Stimulated activated CD8-positive, alpha-beta memory T cell treated with anti-CD3 and anti-CD28 coated beads, Interleukin-4, amount 100 ng/mL, for 1 hour (primary cell): ENCODE measurements at regions not wholly inside any gene's neighbourhood (a gene's known extent, or its start where the extent isn't known, plus 50 kb on each side); places are given as distances from the start of the nearest gene placed in this dataset.

Experiments used
- DNase-seq, 2 donors: peaks; one replicate each; pipeline ENCODE4 v3.0.0-alpha.2; 2020; ENCODE audit warnings: low read depth in 2 of 2, low spot score in 1 of 2

DNA sequence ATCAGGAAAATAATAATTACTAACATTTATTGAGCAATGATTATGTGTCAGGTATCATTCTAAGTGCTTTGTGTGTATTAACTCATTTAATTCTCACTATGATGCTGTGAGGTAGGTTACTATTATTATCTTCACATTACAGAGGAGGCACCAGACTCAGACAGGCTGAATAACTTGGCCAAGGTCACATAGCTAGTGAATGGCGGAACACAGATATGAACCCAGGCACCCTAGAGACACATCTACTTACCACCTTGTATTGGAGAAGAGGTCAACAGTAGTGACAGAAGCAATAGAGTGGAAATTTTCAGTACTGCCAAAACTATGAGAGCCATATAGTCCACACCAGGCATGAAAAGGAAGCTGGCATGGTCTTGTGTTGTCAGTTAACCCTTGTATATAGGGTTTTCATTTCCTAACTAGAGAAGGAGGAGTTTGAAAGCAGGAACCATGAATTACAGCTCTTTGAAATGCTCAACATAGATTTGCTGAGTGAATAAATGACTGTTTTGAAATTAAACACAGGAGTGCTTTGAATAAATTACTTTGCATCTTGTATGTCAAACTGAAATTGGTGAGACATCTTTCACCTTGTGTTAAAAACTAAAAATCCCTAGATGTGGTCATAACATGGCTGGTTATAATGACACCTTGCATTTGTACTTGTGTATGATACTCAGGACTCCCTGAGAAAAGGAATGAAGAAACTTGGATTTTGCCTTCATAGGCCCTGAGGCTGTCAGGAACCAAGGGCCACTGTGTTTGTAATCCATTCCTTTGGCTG lies 71.8 kb downstream of the RTL9 start:
- DNase-seq, result no peak

DNA sequence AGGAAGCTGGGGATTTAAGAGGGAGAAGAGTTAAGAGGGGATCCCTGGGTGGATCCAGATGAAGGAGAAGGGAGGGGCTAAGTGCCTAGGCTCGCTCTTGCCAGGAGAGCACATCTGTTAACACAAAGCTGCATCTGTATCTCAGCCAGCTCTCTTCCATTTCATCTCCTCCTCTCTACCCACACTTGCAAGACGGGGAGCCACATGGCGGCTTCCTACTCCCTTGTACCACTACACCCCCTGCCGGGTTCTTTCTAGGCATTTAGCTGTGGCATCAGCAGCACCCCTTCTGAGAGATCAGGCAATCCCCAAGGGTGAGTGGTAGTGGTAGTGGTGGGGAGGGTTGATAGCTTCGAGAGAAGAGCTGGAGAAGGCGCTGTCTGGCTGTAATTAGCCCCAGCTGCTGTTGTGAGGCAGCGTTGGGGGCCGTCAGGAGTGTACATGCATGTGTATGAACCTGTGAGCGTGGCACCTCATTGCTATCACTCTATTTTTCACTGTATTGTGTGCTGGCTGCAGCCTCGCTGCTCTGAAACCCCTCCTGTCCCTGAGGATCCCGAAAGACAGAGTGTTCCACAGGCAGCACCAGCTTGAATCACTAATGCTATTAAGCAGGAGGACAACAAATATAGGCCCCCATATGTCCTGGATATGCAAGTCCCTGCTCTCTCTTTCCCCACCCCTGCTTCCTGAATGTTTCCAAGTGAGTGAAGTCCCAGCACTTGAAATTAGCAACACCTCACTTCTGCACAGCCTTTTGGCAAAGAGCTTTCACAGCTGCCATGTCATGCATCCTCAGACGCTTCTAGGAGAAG lies 73.7 kb downstream of the RTL9 start:
- no peak for DNase-seq

DNA sequence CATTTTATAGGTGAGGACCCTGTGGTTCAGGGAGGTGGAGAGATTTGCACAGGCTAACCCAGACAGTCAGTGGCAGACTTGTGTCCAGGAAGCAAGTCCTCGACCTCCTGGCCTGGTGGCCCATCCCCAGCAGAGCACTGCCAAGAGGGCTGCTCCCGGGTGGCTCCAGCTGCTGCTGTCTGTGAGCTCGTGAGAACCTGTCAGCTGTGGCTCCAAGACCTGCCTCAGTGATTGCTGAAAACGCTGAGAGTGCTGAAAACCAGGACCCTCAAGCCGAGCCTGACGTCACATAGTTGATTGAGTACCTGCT lies 74.2 kb downstream of the RTL9 start:
- DNase-seq, result no peak

DNA sequence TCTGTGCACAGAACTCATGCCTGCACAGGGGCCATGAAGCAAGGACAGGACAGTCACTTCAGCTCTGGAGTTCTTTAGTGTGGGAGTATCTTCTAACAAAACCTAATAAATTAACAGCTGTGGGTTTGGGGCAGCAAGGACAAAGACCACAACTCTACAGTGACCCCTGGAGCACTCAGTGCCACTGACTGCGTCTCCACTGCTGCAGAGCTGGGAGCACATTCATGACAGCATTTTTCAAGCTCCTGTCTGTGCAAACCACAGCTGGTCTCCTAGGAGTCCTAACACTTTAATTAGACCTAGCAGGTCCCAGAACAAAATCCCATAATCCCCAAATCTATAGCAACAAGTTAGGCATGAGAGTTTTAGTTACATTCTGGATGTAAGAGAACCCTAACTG lies 76.5 kb downstream of the RTL9 start:
- no peak for DNase-seq

DNA sequence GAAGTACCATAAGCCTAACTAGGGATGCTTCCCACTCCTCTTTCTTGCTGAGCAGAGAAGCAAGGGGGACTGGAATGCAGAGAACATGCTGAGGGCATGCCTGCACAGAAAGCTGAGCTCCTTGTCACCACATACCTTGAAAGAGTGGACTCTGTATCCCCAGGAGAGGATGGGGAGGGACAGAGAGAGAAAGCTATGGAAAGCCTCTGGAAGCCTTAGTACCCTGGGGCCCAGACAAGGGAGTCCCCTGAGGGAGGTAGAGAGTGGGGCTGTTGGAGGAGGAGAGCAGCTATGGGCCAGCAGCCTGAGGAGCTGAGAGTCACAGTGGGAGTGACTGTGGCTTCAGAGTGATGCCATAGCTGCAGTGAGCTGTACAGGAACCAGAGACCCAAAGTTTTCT lies 77.9 kb downstream of the RTL9 start:
- no peak for DNase-seq

DNA sequence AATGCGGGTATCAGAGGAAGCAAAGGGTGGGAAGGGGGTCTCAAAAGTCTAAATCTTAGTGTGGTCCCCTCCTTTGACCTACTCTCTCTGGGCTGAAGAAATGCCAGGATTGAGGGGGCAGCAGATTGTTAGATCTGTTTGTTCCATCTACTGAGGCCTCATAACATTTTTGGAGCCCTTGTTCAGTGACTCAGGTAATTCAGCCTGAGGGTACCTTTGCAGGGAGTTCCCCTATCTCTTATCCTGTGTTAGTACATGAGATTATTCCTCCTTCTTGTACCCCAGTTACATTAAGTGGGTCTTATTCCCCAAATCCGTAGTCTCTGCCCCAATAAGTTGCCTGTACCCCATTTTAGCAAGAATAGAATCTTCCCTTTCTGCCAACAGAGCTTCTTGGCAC lies 79.0 kb downstream of the RTL9 start:
- DNase-seq, result no peak

DNA sequence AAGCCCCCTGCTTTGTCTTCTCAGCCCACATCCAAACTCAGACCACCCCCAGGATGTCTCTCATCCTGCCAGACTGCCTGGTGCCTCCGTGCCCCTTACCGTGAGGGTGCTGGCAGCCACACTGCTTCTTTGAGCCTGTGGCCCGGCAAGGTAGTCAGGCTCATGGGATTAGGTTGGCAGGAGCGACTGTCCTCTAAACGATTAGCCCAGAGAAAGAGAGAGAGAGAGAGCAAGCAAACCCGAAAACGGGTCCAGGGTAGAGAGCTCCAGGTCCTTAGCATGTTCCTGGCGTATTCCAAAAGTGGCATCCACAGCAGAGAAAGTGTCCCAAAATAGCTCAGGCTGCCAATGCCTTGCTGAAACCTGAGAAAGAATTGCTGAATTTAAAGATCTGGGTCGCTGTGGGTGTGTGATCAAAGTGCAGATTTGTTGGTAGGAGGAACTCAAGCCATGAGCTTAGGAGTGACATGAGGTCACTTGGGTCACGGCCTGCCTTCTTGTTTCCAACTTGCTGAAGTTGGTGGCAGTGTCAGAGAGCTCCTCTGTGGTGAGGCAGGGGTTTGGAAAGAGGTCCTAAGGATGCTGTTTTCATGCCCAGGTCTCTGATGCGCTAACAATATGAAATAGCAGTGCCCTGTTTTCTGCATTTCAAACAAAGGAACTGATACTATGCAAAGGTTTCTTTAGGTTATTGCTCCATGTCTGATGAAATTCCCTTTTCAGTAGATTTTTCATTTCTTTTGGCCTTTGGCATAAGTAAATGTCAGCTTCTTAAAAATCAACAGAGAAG lies 81.6 kb downstream of the RTL9 start:
- DNase-seq, result no peak

DNA sequence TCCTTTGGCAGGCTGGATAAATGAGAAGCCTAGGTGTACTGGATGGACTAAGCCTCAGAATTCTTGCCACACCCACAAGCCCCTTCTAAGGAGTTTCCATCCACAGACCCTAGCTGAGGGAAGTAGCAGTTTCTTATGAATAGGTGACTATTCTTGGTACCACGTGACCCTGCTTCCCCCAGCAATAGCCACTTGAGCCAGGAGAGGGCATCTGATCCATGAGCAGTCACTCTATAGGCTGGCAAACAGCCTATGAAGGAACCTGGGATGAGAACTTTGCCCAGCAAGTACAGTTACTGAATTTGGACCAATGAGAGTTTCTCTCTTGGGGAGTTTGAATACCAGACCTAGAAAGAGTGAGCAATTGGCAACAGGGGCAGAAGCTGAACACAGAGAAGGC lies 84.0 kb downstream of the RTL9 start:
- no peak for DNase-seq

DNA sequence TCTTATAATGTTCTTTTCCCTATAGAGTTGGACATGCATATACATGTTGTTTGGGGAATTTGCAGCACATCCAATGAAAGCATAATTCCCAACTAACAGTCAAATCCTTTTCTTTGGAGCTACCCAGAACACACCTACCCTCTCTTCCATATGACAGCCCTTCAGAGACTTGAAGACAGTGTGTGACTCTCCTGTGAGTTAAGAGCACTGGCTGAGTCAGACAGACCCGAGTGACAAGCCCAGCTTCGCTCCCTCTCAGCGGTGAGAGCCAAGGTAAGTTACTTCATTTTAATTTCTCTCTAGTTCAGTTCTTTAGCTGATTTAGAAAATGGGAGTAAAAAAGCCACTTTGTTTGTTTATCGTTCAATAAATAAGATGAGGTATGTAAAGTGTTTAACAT lies 86.3 kb downstream of the RTL9 start:
- DNase-seq, result no peak

DNA sequence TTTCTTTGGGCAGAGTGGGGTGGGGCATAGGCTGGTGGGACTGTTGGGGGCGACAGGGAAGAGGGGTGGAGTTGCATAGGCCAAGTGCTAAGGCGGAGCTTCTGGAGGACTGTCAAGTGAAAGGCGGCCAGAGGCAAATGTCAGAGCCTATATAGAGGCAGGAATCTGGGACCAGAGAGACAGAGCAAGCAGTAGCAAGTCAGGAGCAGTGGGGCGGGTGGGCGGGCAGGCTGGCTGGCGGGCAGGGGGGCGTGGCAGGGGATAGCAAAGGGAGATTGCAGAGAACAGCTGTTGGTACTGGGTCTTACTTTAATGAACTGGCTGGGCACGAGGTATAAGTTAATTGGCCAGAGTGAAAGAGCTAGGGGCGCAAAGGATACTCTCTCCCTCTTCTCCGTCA lies 89.8 kb downstream of the RTL9 start:
- no peak for DNase-seq

DNA sequence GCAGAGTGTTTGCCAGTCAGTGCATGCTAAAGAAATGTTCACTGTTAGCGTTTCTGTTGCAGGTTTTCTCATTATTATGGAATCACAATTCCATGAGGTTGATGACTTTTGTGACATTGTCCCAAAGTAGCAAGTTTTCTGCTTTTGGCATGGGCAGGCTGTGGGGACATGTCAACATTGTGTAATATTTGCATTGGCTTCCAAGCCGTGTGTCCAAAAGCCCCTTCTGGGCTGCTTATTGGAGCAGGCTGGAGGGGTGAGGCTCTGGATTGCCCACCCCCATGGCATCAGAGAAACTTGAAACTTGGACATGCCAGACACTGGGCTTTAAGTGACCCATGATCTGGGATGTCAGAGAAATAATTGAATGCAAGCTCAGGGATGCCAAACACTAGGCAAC lies 90.7 kb downstream of the RTL9 start:
- no peak for DNase-seq

DNA sequence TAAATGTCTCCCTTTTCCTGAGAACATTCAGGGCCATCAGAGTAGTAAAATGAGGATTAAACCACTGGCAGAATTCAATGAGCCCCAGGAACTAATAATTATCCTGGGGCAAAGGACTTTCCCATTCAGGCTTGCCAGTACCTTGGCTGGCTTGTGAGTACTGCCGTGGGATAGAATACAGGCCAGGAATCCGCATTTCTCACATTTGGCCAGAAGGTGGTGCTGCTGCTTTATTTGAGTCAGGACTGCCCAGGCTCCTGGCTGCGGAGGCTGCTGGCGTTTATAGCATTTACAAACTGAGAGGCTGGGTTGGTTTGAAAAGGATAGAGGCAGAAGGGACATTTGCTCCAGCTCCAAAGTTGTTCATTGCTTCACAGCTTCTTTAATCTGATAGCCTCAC lies 91.4 kb downstream of the RTL9 start:
- peak in 1 of 2 donors; percentile 0 for DNase-seq

DNA sequence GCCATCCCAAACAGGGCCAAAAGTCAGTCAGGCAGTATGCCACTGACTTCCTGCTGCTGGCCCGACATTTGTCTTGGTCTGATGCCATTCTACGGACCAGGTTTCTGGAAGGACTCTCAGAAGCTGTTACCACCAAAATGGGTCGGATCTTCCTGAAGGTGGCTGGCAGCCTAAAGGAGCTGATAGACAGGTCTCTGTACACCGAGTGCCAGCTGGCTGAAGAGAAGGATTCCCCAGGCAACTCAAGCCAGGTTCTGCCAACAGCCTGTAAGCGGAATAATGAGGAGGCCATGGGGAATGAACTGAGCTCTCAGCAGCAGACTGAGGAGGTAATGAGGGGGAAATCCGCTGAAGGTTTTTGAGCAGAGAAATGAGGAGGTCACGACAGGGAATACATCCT lies 95.7 kb downstream of the RTL9 start:
- DNase-seq, result no peak

DNA sequence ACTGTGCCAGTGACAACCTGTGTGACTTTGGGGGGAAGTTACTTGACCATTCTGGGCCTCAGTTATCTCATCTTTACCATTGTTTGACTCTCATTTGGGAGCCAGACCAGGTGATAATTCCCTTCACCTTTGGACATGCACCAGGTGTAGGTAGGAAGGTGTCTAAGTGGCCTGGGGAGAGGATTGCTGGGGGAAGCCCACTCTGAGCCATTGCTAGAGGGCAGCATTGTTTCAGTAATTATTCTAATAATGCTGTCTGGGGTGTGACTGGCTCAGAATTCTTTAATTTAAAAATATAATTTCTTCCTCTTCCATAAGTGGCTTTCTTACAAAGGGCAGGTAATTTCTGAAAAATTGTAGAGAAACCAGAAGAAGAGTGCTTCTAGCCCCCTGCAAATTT lies 104.3 kb downstream of the RTL9 start:
- DNase-seq, result no peak

DNA sequence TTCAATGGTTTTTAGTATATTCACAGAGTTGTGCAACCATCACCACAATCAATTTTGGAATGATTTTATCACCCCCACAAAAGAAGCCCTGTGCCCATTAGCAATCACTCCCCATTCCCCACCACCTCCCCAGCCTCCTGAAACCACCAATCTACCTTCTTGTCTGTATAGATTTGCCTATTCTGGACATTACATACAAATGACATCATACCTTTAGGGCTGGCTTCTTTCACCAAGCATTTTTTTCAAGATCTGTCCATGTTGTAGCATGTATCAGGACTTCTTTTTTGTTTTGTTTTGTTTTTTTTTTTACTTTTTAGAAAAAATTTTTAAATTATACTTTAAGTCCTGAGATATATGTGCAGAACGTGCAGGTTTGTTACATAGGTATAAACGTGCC lies 108.1 kb downstream of the RTL9 start:
- DNase-seq, result no peak

DNA sequence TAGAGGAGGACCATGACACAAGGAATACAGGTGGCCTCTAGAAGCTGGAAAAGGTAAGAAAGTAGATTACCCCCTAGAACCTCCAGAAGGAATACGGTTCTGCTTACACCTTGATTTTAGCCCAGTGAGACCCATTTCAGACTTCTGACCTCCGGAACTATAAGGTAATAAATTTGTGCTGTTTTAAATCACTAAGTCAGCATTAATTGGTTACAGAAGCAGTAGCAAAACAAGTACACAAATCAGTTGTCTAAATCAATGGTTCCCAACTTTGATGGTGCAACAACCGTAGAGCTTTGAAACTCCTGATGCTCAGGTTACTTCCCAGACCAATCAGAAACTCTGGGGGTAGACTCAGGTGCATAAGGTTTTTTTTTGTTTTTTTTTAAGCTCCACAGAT lies 113.6 kb downstream of the RTL9 start:
- DNase-seq, result no peak

DNA sequence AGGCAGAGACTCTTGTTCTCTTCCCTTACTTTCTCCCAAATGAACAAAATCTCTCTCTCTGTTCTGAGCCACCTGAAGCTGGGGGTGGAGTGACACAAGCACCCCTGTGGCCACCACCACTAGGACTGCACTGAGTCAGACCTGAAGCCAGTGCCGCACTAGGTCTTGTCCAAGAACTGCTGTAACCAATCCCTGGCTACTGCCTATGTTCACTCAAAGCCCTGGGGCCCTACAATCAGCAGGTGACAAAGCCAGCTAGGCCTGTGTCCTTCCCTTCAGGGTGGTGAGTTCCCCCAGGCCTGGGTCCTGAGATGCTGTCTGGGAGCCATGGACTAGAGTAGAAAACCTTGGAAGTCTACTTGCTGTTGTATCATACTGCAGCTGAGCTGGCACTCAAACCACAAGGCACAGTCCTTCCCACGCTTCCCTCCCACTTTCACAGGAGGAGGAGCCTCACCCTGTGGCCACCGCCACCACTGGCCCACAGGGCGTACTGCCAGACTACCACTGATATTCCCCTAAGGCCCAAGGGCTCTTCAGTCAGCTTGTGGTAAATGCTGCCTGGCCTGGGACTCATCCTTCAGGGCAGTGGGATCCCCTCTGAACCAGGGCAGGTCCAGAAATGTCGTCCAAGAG lies 119.1 kb downstream of the RTL9 start:
- DNase-seq, result no peak

DNA sequence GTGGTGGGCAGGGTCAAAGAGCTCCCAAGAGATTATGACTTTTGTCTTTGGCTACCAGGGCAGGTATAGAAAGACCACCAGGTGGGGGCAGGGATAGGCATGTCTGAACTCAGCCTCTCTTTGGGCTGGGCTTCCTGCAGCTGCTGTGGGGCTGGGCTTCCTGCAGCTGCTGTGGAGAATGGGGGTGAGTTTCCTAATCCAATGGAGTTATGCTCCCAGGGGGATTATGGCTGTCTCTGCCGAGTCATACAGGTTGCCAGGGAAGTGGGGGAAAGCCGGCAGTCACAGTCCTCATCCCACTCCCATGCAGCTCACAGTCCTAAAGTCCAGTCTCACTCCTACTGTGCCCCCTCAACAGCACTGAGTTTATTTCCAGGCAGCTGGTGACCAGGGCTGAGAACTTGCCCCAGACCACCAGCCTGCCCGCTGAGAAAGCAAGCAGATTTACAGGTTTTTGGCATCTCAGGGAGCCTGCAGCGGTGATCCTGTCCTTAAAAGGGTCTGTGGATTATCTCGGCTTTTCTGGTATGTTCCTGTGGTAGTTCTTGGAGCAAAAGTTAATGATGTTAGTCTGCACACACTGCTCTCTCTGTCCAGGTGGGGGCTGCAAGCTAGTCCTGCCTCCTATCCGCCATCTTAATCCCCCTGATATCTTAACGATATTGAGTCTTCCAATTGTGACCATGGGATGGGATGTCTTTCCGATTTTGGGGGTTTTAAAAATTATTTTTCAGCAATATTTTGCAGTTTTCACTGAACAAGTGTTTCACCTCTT lies 133.4 kb downstream of the RTL9 start:
- no peak for DNase-seq

DNA sequence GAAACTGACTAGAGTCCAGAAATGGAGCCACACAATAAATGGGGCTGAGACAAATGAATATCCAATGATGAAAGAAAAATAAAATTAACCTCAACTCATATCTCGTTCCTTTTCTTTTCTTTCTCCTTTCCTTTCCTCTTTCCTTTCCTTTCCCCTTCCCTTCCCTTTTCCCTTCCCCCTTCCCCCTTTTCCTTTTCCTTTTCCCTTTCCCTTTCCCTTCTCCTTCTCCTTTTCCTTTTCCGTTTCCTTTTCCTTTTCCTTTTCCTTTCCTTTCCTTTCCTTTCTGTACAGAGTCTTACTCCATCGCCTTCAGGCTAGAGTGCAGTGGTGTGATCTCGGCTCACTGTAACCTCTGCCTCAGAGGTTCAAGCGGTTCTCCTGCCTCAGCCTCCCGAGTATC lies 146.3 kb downstream of the RTL9 start:
- DNase-seq, result no peak

DNA sequence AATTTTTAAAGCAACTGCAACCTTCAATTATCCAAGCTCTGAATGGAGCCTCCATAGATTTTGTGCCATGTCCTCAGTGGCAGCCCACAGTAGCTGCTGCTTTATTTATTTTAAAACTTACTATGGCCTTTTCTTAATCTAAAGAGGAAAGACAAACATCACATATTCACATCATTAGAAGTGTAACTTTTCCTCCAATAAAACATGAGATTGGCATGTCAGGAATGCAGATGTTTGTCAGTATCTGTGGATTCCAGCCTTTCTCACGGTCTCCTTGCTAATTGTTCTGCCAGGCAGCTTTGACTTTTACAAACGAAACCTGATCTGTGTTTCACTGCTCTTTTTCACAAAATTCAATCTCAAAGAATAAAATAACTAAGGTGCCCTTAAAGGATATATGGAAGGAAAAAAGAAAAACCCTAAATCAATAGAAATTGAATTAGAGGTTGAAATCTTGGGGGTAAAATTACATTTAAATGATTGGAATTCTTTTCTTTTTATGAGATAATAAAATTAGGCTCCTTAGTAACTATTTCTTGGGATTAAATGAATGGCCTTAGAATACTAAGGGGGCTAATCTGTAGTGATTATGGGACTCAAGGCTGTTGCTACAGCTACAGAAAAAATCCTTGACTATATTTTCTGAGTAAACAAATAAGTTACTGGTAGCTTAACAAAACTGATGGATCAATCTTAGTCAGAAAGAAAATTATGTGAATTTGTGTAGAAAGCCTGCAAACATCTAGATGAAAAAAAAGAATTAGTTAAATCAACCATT lies 151.3 kb downstream of the RTL9 start:
- no peak for DNase-seq
